CD1c-positive myeloid dendritic cell (primary cell): ENCODE measurements at regions not wholly inside any gene's neighbourhood (a gene's known extent, or its start where the extent isn't known, plus 50 kb on each side); places are given as distances from the start of the nearest gene placed in this dataset.
"Not testable (repeated sequence)": the region's sequence is repeated elsewhere in the genome, so short reads cannot be mapped to it uniquely, and the experiment has no call there.

ENCODE experiments used
- DNase-seq: peaks from one replicate; pipeline ENCODE4 v3.0.0-alpha.2; 2016; ENCODE audit errors: extremely low spot score

GRCh38 chr2:87198422-87198821 is 176.8 kb upstream of the PLGLB1 start:
- DNase-seq = not testable (repeated sequence)

- not testable (repeated sequence) for DNase-seq
Measured at GRCh38 chr2:87199228-87199627, 177.6 kb upstream of the PLGLB1 start.

GRCh38 chr2:87204569-87205147 is 183.0 kb upstream of the PLGLB1 start:
- DNase-seq = not testable (repeated sequence)

- not testable (repeated sequence) for DNase-seq
Measured at GRCh38 chr2:87212938-87213337, 191.3 kb upstream of the PLGLB1 start.

GRCh38 chr2:87217005-87217404 is 195.4 kb upstream of the PLGLB1 start:
- DNase-seq = not testable (repeated sequence)

GRCh38 chr2:87217741-87218410 is 196.2 kb upstream of the PLGLB1 start:
- DNase-seq = not testable (repeated sequence)

GRCh38 chr2:87220651-87221050 is 199.0 kb upstream of the PLGLB1 start:
- not testable (repeated sequence) for DNase-seq

- not testable (repeated sequence) for DNase-seq
Measured at GRCh38 chr2:87222131-87222530, 200.5 kb upstream of the PLGLB1 start.

GRCh38 chr2:87223873-87224272 is 202.2 kb upstream of the PLGLB1 start:
- not testable (repeated sequence) for DNase-seq

GRCh38 chr2:87229091-87229689 is 207.5 kb upstream of the PLGLB1 start:
- not testable (repeated sequence) for DNase-seq

GRCh38 chr2:87229964-87230363 is 208.3 kb upstream of the PLGLB1 start:
- DNase-seq = not testable (repeated sequence)

GRCh38 chr2:87235333-87235981 is 213.8 kb upstream of the PLGLB1 start:
- DNase-seq = not testable (repeated sequence)

- not testable (repeated sequence) for DNase-seq
Measured at GRCh38 chr2:87237570-87238336, 216.1 kb upstream of the PLGLB1 start.

GRCh38 chr2:87239558-87240215 is 218.0 kb upstream of the PLGLB1 start:
- not testable (repeated sequence) for DNase-seq

- not testable (repeated sequence) for DNase-seq
Measured at GRCh38 chr2:87246066-87246717, 224.5 kb upstream of the PLGLB1 start.

- not testable (repeated sequence) for DNase-seq
Measured at GRCh38 chr2:87252046-87252445, 230.4 kb upstream of the PLGLB1 start.

GRCh38 chr2:87254562-87254961 is 232.9 kb upstream of the PLGLB1 start:
- DNase-seq = not testable (repeated sequence)

- not testable (repeated sequence) for DNase-seq
Measured at GRCh38 chr2:87255410-87255809, 233.8 kb upstream of the PLGLB1 start.

- not testable (repeated sequence) for DNase-seq
Measured at GRCh38 chr2:87258887-87259286, 237.2 kb upstream of the PLGLB1 start.

- DNase-seq = not testable (repeated sequence)
Measured at GRCh38 chr2:87262184-87262702, 240.6 kb upstream of the PLGLB1 start.
